HL-60 (cell line): ENCODE measurements at regions not wholly inside any gene's neighbourhood (a gene's known extent, or its start where the extent isn't known, plus 50 kb on each side); places are given as distances from the start of the nearest gene placed in this dataset.

Experiments used
- DNase-seq, 2 experiments: peaks; one replicate each; pipeline ENCODE4 v3.0.0-alpha.2; 2010 to 2020; ENCODE audit warnings: low read depth in 1 of 2, low spot score in 1 of 2
- H3K27ac ChIP-seq: fragments of 250-450 bp; sonication (Bioruptor Pico); replicated peaks from 2 replicates; pipeline ENCODE4 v1.5.1; 2020; ENCODE audit warnings: mild to moderate bottlenecking, moderate library complexity
- H3K27me3 ChIP-seq: fragments of 250-450 bp; sonication (Bioruptor Pico); 2 replicates; pipeline ENCODE4 v1.5.1; 2021; ENCODE audit warnings: mild to moderate bottlenecking, moderate library complexity; ENCODE audit not compliant: insufficient read depth, poor library complexity, severe bottlenecking
- H3K4me3 ChIP-seq: replicated peaks from 2 replicates; pipeline ENCODE4 v1.5.1; 2011; ENCODE audit warnings: mild to moderate bottlenecking, control low read depth, low read length; ENCODE audit not compliant: insufficient read depth
- CTCF ChIP-seq: IDR thresholded peaks from one replicate; pipeline ENCODE4 v1.5.1; 2011; ENCODE audit warnings: low read length, control low read depth, inconsistent platforms; ENCODE audit not compliant: insufficient read depth
- GABPA ChIP-seq: IDR thresholded peaks from 2 replicates; pipeline ENCODE4 v1.6.1; 2012; ENCODE audit warnings: low read depth
- POLR2AphosphoS5 ChIP-seq: IDR thresholded peaks from 2 replicates; pipeline ENCODE4 v1.6.1; 2012; ENCODE audit warnings: low read depth
- REST ChIP-seq: IDR thresholded peaks from 2 replicates; pipeline ENCODE4 v1.6.1; 2012; ENCODE audit warnings: low read depth; ENCODE audit not compliant: insufficient replicate concordance
- SPI1 ChIP-seq: IDR thresholded peaks from 2 replicates; pipeline ENCODE4 v1.6.1; 2012; ENCODE audit warnings: low read depth, mild to moderate bottlenecking, borderline replicate concordance

GRCh38 chr18:78778651-78779050 is 201.0 kb upstream of the SALL3 start:
- H3K4me3 ChIP-seq = no peak overlapping the region
- TF ChIP-seq CTCF (no peak), GABPA (no peak), SPI1 (no peak), REST (no peak), POLR2AphosphoS5 (no peak)
- no peak overlapping the region for H3K27ac ChIP-seq
- H3K27me3 ChIP-seq = no peaks in the 10 kb centered on the region
- DNase-seq = no peak

DNA sequence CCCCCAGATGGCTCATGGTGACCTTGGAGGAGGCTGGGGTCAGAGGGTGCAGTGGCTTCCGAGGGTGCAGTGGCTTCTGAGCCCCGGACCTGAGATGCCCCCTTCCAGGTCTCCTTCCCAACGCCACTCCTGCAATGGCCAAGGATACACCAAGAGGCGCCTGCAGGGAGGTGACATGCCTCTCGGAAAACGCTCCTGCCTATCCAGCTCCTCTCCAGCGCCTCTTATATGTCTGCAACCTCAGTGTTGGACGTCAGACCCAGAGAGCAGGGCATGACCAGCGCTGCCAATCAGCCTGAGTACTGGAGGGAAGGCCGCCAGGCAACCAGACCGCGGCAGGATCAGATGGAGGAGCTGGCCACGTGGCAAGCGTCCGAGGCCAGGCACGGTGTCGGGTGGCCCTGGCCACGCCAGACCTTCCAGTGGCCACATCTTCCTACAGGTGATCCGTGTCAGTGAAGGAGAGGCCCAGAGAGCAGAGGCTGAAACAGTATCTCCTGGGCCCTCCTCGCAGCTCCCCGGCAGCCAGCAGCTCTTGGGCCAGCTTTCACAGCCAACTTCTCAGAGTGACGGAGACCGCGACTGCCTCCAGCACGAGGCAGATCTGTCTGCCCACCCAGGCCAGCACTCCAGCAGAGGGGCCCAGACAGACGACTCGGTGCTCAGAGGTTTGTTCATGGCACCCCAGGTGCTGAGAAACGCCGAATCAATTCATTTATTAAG is 199.5 kb upstream of the SALL3 start:
- Histone ChIP-seq H3K4me3 (no peak overlapping the region), H3K27ac (no peak overlapping the region), H3K27me3 (no peaks in the 10 kb centered on the region)
- DNase-seq = no peak
- TF ChIP-seq SPI1 = no peak
- TF ChIP-seq GABPA = no peak
- no peak for TF ChIP-seq POLR2AphosphoS5
- TF ChIP-seq CTCF = no peak
- TF ChIP-seq REST = no peak

DNA sequence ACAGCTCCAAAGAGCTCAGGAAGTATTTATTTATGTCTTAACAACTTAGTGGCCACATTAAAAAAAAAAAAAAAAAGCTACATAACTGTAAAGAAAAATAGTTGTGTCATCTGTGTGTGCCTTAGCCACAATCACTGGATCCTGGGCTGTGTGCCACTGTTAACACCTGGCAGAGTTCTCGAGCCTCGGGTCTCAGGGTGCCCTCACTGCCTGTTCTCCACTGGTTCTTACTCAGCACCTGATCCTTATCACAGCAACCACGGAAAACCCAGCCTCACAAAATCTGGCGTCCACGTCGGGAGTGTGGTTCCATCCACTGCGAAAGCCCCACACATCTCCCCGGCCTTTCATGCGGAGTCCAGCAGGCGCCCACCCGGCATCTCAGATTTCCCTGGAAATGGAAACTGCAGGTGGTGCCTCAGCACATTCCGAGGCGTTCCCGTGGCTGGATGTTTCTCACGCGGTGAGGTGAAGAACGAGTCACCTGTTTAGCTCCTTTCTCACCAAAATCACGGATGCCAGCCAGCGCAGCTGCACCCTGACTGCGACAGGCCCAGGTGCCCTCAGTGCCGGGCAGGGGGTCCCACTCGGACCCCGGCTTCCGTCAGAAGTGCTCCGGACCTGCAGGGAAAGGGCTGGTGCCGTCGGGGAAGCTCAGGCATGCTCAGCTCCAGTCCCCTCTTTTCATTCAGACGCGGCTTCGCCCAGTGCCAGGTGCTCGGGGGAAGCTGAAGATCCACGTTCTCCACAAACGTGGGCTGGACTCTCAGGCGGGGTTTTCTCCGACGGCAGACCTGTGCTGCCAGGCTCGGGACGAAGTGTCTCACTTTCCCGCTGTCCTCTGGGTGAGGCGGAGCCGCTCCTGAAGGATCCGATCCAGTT is 198.7 kb upstream of the SALL3 start:
- no peak overlapping the region for H3K27ac ChIP-seq
- DNase-seq = no peak
- no peak for TF ChIP-seq GABPA
- TF ChIP-seq CTCF = no peak
- TF ChIP-seq SPI1 = no peak
- TF ChIP-seq REST = no peak
- no peak for TF ChIP-seq POLR2AphosphoS5
- no peaks in the 10 kb centered on the region for H3K27me3 ChIP-seq
- H3K4me3 ChIP-seq = no peak overlapping the region
